Kidney epithelial cell (primary cell): ENCODE measurements at regions not wholly inside any gene's neighbourhood (a gene's known extent, or its start where the extent isn't known, plus 50 kb on each side); places are given as distances from the start of the nearest gene placed in this dataset.

Source experiments
- DNase-seq: peaks from one replicate; pipeline ENCODE4 v3.0.0-alpha.2; 2010; ENCODE audit warnings: low read depth
- H3K27me3 ChIP-seq: 2 replicates; pipeline ENCODE4 v1.6.0; 2011; ENCODE audit warnings: low read length; ENCODE audit not compliant: control insufficient read depth, insufficient read depth
- H3K36me3 ChIP-seq: 2 replicates; pipeline ENCODE4 v1.5.1; 2011; ENCODE audit warnings: low read length; ENCODE audit not compliant: control insufficient read depth, insufficient read depth
- H3K4me3 ChIP-seq: 2 replicates; pipeline ENCODE4 v1.5.1; 2011; ENCODE audit warnings: low read depth, mild to moderate bottlenecking, control low read depth, low read length
- CTCF ChIP-seq: IDR thresholded peaks from 2 replicates; pipeline ENCODE4 v1.5.1; 2011; ENCODE audit warnings: mild to moderate bottlenecking, moderate library complexity, low read length, control low read depth, inconsistent platforms; ENCODE audit not compliant: insufficient read depth, poor library complexity, severe bottlenecking

GRCh38 chr13:66189986-66190385, 1040.2 kb downstream of the PCDH9 start:
- H3K27me3 ChIP-seq = no peaks in the 10 kb centered on the region

GRCh38 chr13:66180836-66181235, 1049.3 kb downstream of the PCDH9 start:
- H3K36me3 ChIP-seq = no peaks in the 10 kb centered on the region
- no peak for DNase-seq
- H3K4me3 ChIP-seq = no peak overlapping the region
- TF ChIP-seq CTCF = no peak
- H3K27me3 ChIP-seq = no peaks in the 10 kb centered on the region

More at GRCh38 chr13:66189986-66190385, 1040.2 kb downstream of the PCDH9 start:
- no peak for DNase-seq
- no peak for TF ChIP-seq CTCF
- H3K4me3 ChIP-seq = no peak overlapping the region
- H3K36me3 ChIP-seq = no peaks in the 10 kb centered on the region

- Histone ChIP-seq H3K4me3 (no peak overlapping the region), H3K36me3 (no peaks in the 10 kb centered on the region), H3K27me3 (no peaks in the 10 kb centered on the region)
- TF ChIP-seq CTCF = no peak
- no peak for DNase-seq
These were observed 1058.2 kb downstream of the PCDH9 start for GRCh38 chr13:66171920-66172319.

- Histone ChIP-seq H3K36me3 (no peaks in the 10 kb centered on the region), H3K4me3 (no peak overlapping the region), H3K27me3 (no peaks in the 10 kb centered on the region)
- no peak for TF ChIP-seq CTCF
- no peak for DNase-seq
These were observed 1067.7 kb downstream of the PCDH9 start for GRCh38 chr13:66162470-66162869.

- Histone ChIP-seq H3K4me3 (no peak overlapping the region), H3K27me3 (no peaks in the 10 kb centered on the region), H3K36me3 (no peaks in the 10 kb centered on the region)
- no peak for TF ChIP-seq CTCF
- DNase-seq = peak; percentile 21
These were observed 1070.6 kb downstream of the PCDH9 start for GRCh38 chr13:66159511-66159910.

GRCh38 chr13:66154976-66155375, 1075.2 kb downstream of the PCDH9 start:
- Histone ChIP-seq H3K4me3 (no peak overlapping the region), H3K36me3 (no peaks in the 10 kb centered on the region), H3K27me3 (no peaks in the 10 kb centered on the region)
- no peak for DNase-seq
- no peak for TF ChIP-seq CTCF
